GM12872 (cell line): ENCODE measurements at regions not wholly inside any gene's neighbourhood (a gene's known extent, or its start where the extent isn't known, plus 50 kb on each side); places are given as distances from the start of the nearest gene placed in this dataset.

Experiments used
- TF ChIP-seq, protein P1 (sequence below): IDR thresholded peaks from 3 replicates; pipeline ENCODE4 v1.5.1; 2011; ENCODE audit warnings: low read depth, mild to moderate bottlenecking, low read length, moderate library complexity; ENCODE audit not compliant: insufficient read depth

DNA sequence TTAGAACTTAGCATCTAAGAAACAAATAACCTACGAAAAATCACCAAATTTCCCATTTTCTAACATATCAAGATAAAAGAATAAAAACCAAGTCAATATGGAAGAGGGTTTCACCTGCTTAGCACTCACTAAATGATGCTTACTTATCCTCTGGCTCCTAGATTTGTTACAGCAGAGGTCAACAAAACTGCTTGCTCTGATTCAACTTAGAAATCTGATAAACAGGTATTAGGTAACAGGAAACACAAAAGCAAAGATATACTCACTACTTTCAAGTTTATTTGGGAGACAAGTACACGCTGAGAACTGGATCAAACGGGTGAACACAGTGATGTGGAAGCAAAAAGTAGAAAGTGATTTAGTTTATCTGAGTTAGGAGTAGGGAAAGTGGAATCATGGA, 235.7 kb upstream of the TARS1 start:
- TF ChIP-seq, protein P1, sequence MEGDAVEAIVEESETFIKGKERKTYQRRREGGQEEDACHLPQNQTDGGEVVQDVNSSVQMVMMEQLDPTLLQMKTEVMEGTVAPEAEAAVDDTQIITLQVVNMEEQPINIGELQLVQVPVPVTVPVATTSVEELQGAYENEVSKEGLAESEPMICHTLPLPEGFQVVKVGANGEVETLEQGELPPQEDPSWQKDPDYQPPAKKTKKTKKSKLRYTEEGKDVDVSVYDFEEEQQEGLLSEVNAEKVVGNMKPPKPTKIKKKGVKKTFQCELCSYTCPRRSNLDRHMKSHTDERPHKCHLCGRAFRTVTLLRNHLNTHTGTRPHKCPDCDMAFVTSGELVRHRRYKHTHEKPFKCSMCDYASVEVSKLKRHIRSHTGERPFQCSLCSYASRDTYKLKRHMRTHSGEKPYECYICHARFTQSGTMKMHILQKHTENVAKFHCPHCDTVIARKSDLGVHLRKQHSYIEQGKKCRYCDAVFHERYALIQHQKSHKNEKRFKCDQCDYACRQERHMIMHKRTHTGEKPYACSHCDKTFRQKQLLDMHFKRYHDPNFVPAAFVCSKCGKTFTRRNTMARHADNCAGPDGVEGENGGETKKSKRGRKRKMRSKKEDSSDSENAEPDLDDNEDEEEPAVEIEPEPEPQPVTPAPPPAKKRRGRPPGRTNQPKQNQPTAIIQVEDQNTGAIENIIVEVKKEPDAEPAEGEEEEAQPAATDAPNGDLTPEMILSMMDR = no peak

DNA sequence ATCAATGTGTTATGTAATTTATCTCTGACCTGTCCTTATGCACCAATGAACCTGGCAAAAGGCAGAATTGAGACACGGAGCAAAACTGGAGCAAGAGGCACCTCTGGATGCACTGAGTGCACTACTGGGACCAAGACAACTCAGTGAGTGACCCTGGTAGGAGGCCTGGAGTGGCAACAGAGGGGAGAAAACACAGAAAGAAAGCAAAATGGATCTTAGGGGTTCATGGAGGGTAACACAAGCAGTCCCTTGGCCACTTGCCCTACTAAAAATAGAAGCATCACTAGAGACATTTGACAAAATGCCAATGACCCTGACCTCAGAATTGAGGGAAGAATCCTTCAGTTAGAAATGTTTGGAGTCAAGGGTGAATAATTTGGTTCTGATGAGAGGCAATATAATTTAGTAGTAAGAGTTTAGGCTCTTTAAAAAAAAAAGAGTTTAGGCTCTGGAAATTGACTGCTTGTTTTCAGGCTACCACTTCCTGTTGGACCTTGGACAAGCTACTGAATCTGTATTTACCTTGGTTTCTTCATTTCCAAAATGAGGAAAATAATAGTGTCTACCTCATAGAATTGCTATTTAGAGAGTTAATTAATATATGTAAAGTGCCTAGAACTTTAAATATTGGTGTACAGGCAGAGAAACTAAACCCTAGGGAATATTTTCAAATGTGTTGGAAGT, 234.9 kb upstream of the TARS1 start:
- TF ChIP-seq, protein P1 = no peak

DNA sequence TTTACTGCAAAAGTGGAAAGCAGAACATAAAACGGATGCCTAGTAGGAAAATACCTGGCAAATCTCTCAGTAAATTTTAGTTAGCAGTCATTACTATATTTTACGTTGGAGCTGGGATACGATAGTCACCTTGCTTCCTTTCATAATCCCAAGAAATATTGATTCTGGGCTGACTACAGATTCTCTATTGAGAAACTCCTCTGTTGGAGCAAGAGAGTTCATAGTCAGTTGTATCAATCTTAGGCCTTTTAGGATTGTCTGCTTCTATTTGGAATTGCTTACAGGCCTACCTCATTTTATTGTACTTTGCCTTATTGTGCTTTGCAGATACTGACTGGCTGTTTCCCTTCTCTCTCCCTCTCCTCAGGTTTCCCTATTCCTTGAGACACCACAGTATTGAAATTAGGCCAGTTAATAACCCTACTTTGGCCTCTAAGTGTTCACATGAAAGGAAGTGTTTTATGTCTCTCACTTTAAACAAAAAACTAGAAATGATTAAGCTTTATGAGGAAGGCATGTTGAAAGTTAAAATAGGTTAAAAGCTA, 233.7 kb upstream of the TARS1 start:
- TF ChIP-seq, protein P1 = no peak

DNA sequence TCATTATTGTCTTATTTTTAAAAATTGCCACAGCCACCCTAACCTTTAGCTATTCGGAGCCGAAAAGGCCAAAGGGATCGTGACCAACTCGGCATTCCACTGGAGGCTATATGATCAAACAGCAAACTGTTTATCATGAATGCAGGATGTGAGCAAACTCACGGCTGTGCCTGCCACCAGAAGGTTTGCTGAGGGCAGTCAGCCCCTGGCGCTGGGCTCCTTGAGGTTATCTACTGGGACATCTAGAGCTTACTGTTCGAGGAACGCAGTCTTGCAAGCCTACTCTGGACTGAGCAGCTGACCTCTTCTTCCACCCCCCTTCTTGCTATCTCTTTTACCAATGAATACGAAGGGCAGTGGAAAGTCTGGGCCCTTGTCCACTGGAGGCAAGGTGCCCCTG, 231.5 kb upstream of the TARS1 start:
- TF ChIP-seq, protein P1 = no peak

DNA sequence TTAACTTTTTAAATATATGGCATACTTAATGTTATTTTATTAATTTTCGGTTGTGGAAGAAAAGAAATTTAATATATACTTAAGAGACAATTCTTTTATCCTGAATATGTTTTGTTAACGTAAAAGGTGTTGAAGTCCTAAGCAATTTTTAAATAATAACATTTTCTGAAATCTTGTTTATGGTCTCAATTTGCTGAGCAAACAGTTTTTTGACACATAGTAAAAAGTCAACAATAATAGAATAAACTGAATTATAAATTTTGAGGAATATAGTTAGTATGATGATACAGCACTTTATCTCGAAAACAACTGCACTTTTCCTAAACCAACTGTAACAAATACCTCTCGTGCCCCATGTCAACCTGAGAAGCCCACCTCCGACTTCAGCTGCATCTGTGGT, 229.8 kb upstream of the TARS1 start:
- TF ChIP-seq, protein P1 = no peak

DNA sequence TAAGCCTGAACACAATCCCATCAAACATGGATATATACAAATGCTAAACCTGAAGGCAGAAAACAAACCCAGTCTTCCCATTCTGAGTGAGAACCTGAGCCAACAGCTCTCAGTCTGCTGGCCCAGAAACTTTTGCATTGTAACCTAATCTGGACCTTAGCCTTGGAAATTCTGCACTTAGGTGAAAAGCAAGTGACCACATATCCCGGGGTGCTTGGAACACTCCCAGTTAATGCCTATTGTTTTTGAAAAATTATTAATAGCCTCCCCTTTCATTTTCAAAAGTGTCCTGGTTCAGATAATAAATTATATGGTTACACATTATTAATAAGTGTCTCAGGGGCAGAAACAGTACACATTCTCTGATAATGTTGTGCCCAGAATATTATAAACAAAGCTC, 228.3 kb upstream of the TARS1 start:
- TF ChIP-seq, protein P1 = no peak

DNA sequence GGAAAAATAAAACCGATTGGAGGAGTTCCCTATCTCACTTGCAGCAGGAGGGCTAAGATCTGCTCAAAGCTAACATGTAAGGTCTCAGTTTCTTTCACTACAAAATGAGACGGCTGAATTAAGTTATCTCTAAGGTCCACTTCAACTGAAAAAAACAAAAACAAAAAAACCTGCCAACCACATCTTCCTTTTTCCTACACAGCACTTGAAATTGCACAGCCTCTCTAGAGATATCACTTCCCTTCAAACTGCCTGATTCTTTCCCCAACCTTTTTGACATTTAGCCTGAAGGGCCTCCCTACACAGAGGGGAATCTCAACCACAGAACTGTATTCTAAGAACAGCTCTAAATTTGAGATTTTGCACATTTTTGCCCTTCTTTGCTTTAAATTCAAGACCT, 227.9 kb upstream of the TARS1 start:
- TF ChIP-seq, protein P1 = no peak
